IMR-90 (cell line): ENCODE measurements at regions not wholly inside any gene's neighbourhood (a gene's known extent, or its start where the extent isn't known, plus 50 kb on each side); places are given as distances from the start of the nearest gene placed in this dataset.

Experiments
- ATAC-seq: fragments of 200-7000 bp; cut with Tn5 transposase; 2 replicates; pipeline ENCODE4 v1.9.1; 2020; ENCODE audit warnings: low read depth, mild to moderate bottlenecking, moderate library complexity
- BruUV-seq: library from RNA; stranded (reverse); fragments of 400-500 nt; replicated peaks from 2 replicates; lab custom pipeline; 2021; lab: Mats Ljungman, UMichigan
- CTCF ChIA-PET: fragments of 300-600 bp; formaldehyde crosslinking; extraction: SDS; loops from one replicate; lab custom pipeline; 2021; ENCODE audit warnings: antibody characterized with exemption; lab: Yijun Ruan, JAX
- POLR2A ChIA-PET: fragments of 300-600 bp; sonication (Branson Sonifier 250); formaldehyde crosslinking; loops from one replicate; lab custom pipeline; 2022; ENCODE audit warnings: antibody characterized with exemption; ENCODE audit not compliant: unreplicated experiment; lab: Charles Lee
- DNase-seq: peaks from one replicate; pipeline ENCODE4 v3.0.0; 2013
- H2AFZ ChIP-seq: replicated peaks from 2 replicates; pipeline ENCODE3; 2013; ENCODE audit warnings: low read length, mild to moderate bottlenecking; ENCODE audit not compliant: poor library complexity
- H2AK5ac ChIP-seq: 2 replicates; pipeline ENCODE4 v1.6.1; 2013; ENCODE audit warnings: low read depth, low read length, inconsistent platforms
- H2AK9ac ChIP-seq: replicated peaks from 2 replicates; pipeline ENCODE3; 2013; ENCODE audit warnings: mild to moderate bottlenecking, low read depth, low read length, moderate library complexity; ENCODE audit not compliant: poor library complexity
- H2BK120ac ChIP-seq: 2 replicates; pipeline ENCODE4 v1.6.1; 2013; ENCODE audit warnings: low read depth, low read length, inconsistent platforms
- H2BK15ac ChIP-seq: 3 replicates; pipeline ENCODE4 v1.6.1; 2013; ENCODE audit warnings: low read depth, low read length, inconsistent platforms
- H2BK20ac ChIP-seq: 2 replicates; pipeline ENCODE4 v1.6.1; 2013; ENCODE audit warnings: low read depth, mild to moderate bottlenecking, inconsistent platforms, low read length, moderate library complexity
- H2BK5ac ChIP-seq: 2 replicates; pipeline ENCODE4 v1.6.1; 2013; ENCODE audit warnings: mild to moderate bottlenecking, low read depth, low read length, inconsistent platforms; ENCODE audit not compliant: poor library complexity, severe bottlenecking
- H3K14ac ChIP-seq: replicated peaks from 2 replicates; pipeline ENCODE4 v1.6.1; 2013; ENCODE audit warnings: low read depth, low read length, inconsistent platforms
- H3K18ac ChIP-seq: 2 replicates; pipeline ENCODE4 v1.6.1; 2013; ENCODE audit warnings: low read depth, low read length, control low read depth
- H3K23ac ChIP-seq: 2 replicates; pipeline ENCODE4 v1.6.1; 2013; ENCODE audit warnings: low read depth, low read length, inconsistent platforms
- H3K27ac ChIP-seq: 2 replicates; pipeline ENCODE4 v1.5.1; 2013; ENCODE audit warnings: mild to moderate bottlenecking, control low read depth, low read length; ENCODE audit not compliant: insufficient read depth
- H3K27me3 ChIP-seq: 2 replicates; pipeline ENCODE4 v1.6.1; 2013; ENCODE audit warnings: low read length; ENCODE audit not compliant: control insufficient read depth, insufficient read depth
- H3K36me3 ChIP-seq: 2 replicates; pipeline ENCODE4 v1.6.1; 2013; ENCODE audit warnings: low read length, mixed read lengths; ENCODE audit not compliant: control insufficient read depth, insufficient read depth
- H3K4ac ChIP-seq: 2 replicates; pipeline ENCODE4 v1.6.1; 2013; ENCODE audit warnings: low read depth, low read length, inconsistent platforms
- H3K4me1 ChIP-seq: 2 replicates; pipeline ENCODE4 v1.6.1; 2013; ENCODE audit warnings: low read length, mixed read lengths; ENCODE audit not compliant: control insufficient read depth, insufficient read depth
- H3K4me2 ChIP-seq: 2 replicates; pipeline ENCODE4 v1.6.1; 2013; ENCODE audit warnings: low read depth, mild to moderate bottlenecking, control low read depth, low read length, moderate library complexity
- H3K4me3 ChIP-seq: 2 replicates; pipeline ENCODE4 v1.5.1; 2013; ENCODE audit warnings: low read depth, mild to moderate bottlenecking, control low read depth, low read length, moderate library complexity; ENCODE audit not compliant: insufficient read depth
- H3K56ac ChIP-seq: 2 replicates; pipeline ENCODE4 v1.6.1; 2013; ENCODE audit warnings: low read length, inconsistent platforms; ENCODE audit not compliant: insufficient read depth; ENCODE audit errors: extremely low read depth
- H3K79me1 ChIP-seq, 2 experiments: 2 replicates each; pipeline ENCODE4 v1.6.1; 2013; ENCODE audit warnings: low read length in 2 of 2, inconsistent platforms in 1 of 2, low read depth in 1 of 2
- H3K9ac ChIP-seq: 2 replicates; pipeline ENCODE4 v1.6.1; 2013; ENCODE audit warnings: low read depth, low read length, control low read depth
- H3K9me1 ChIP-seq: 2 replicates; pipeline ENCODE4 v1.6.1; 2013; ENCODE audit warnings: low read length, inconsistent platforms; ENCODE audit not compliant: insufficient read depth
- H3K9me3 ChIP-seq: 2 replicates; pipeline ENCODE4 v1.6.1; 2013; ENCODE audit warnings: low read length; ENCODE audit not compliant: control insufficient read depth, insufficient read depth
- H4K20me1 ChIP-seq: 2 replicates; pipeline ENCODE4 v1.6.1; 2013; ENCODE audit warnings: low read length, inconsistent platforms; ENCODE audit not compliant: insufficient read depth
- H4K5ac ChIP-seq: 2 replicates; pipeline ENCODE4 v1.6.1; 2013; ENCODE audit warnings: mild to moderate bottlenecking, low read depth, low read length, control low read depth
- H4K8ac ChIP-seq, 2 experiments: 2 replicates each; pipeline ENCODE4 v1.6.1; 2013; ENCODE audit warnings: low read depth in 2 of 2, low read length in 2 of 2, control low read depth in 1 of 2, inconsistent platforms in 1 of 2
- H4K91ac ChIP-seq: 2 replicates; pipeline ENCODE4 v1.6.1; 2013; ENCODE audit warnings: low read depth, low read length, inconsistent platforms; ENCODE audit not compliant: insufficient read depth
- BHLHE40 ChIP-seq: fragments of 150-350 bp; IDR thresholded peaks from 2 replicates; pipeline ENCODE4 v1.6.1; 2016; ENCODE audit warnings: mild to moderate bottlenecking, low read depth, low read length
- CEBPB ChIP-seq: IDR thresholded peaks from 2 replicates; pipeline ENCODE4 v1.6.1; 2012; ENCODE audit warnings: low read depth, low read length, improper control_type of control experiment
- CHD1 ChIP-seq: IDR thresholded peaks from 2 replicates; pipeline ENCODE4 v1.6.1; 2012; ENCODE audit warnings: low read depth, low read length, improper control_type of control experiment
- CTCF ChIP-seq: conservative IDR thresholded peaks from 2 replicates; pipeline ENCODE4 v1.5.1; 2012; ENCODE audit warnings: mild to moderate bottlenecking, low read depth, low read length, improper control_type of control experiment
- ELK1 ChIP-seq: fragments of 150-350 bp; IDR thresholded peaks from 2 replicates; pipeline ENCODE4 v1.6.1; 2016; ENCODE audit warnings: low read depth, mild to moderate bottlenecking, low read length, moderate library complexity, borderline replicate concordance
- FOS ChIP-seq: fragments of 150-350 bp; IDR thresholded peaks from 2 replicates; pipeline ENCODE4 v1.6.1; 2016; ENCODE audit warnings: low read depth, low read length
- MAFK ChIP-seq: IDR thresholded peaks from 2 replicates; pipeline ENCODE4 v1.6.1; 2012; ENCODE audit warnings: low read depth, low read length, improper control_type of control experiment
- MAZ ChIP-seq: IDR thresholded peaks from 2 replicates; pipeline ENCODE4 v1.6.1; 2012; ENCODE audit warnings: low read depth, mild to moderate bottlenecking, low read length, improper control_type of control experiment, moderate library complexity, borderline replicate concordance
- MXI1 ChIP-seq: IDR thresholded peaks from 2 replicates; pipeline ENCODE4 v1.6.1; 2012; ENCODE audit warnings: low read depth, mild to moderate bottlenecking, low read length, moderate library complexity, borderline replicate concordance
- NFE2L2 ChIP-seq: fragments of 150-350 bp; IDR thresholded peaks from 2 replicates; pipeline ENCODE4 v1.6.1; 2016; ENCODE audit warnings: low read depth, mild to moderate bottlenecking, low read length
- POLR2A ChIP-seq: IDR thresholded peaks from 2 replicates; pipeline ENCODE4 v1.6.1; 2012; ENCODE audit warnings: mild to moderate bottlenecking, low read depth, low read length
- RAD21 ChIP-seq: IDR thresholded peaks from 2 replicates; pipeline ENCODE4 v1.6.1; 2012; ENCODE audit warnings: low read length, improper control_type of control experiment
- RCOR1 ChIP-seq: IDR thresholded peaks from 2 replicates; pipeline ENCODE4 v1.6.1; 2012; ENCODE audit warnings: mild to moderate bottlenecking, low read length, improper control_type of control experiment; ENCODE audit not compliant: insufficient replicate concordance
- RFX5 ChIP-seq: IDR thresholded peaks from 2 replicates; pipeline ENCODE4 v1.8.0; 2012; ENCODE audit warnings: low read depth, mild to moderate bottlenecking, low read length, moderate library complexity
- SMC3 ChIP-seq: fragments of 150-350 bp; IDR thresholded peaks from 2 replicates; pipeline ENCODE4 v1.6.1; 2016; ENCODE audit warnings: low read depth, mild to moderate bottlenecking, antibody characterized with exemption, low read length, moderate library complexity
- USF2 ChIP-seq: fragments of 150-350 bp; IDR thresholded peaks from 2 replicates; pipeline ENCODE4 v1.6.1; 2017; ENCODE audit warnings: mild to moderate bottlenecking, antibody characterized with exemption, low read length, low read depth
- WGBS, 2 experiments: methylation state at CpG; one replicate each; pipeline versions ENCODE4 v1.1.5 to v1.1.7; 2013; ENCODE audit warnings: missing lambda C conversion rate in 2 of 2; ENCODE audit not compliant: insufficient read length in 1 of 2; ENCODE audit errors: extremely low coverage in 2 of 2; 5-methylcytosine and 5-hydroxymethylcytosine counted together
- dilution Hi-C: fragments of 300-500 bp; cut with HindIII; formaldehyde crosslinking; loops from one replicate; pipeline ENCODE4 v1.14.3; 2018; ENCODE audit warnings: low sequenced_read_pairs; ENCODE audit not compliant: unreplicated experiment
- in situ Hi-C: fragments of 300-500 bp; cut with MboI; formaldehyde crosslinking; loops from 3 replicates; pipeline ENCODE4 v1.14.3; 2019; ENCODE audit warnings: low sequenced_read_pairs, inconsistent platforms, mixed read lengths
- intact Hi-C: fragments of 100-400 bp; cut with micrococcal nuclease; formaldehyde crosslinking; loops from 2 replicates; pipeline ENCODE4 v1.10.0; 2022

- peak overlapping the region; percentile 95; the same call in 1 of the 2 replicates for H3K27ac ChIP-seq
- H4K20me1 ChIP-seq, result no peaks in the 10 kb centered on the region
- DNase-seq (no peak), ATAC-seq (no peak)
- dilution Hi-C loops (no loop called here), intact Hi-C loops (loop anchor here (2.0 to 5.0 kb wide), 2 partner anchors 63 to 96 kb away; no protein-coding TSS in a partner anchor), in situ Hi-C loops (loop anchor here (10.0 kb wide), 2 partner anchors 219 to 591 kb away; partner anchors contain the start of gene IGFBP5)
- H4K8ac ChIP-seq, result peak overlapping the region; percentile 88 to 95
- H3K18ac ChIP-seq, result peak overlapping the region; percentile 100
- peaks cover 17% of the 10 kb centered on the region for H3K9me1 ChIP-seq
- H2BK120ac ChIP-seq, result peak overlapping the region; percentile 99
- peak overlapping the region; percentile 97 for H3K4ac ChIP-seq
- no peak overlapping the region for H3K23ac ChIP-seq
- peak overlapping the region; percentile 96 for H2BK5ac ChIP-seq
- no peak overlapping the region for H3K4me3 ChIP-seq
- H3K4me1 ChIP-seq, result peaks cover 29% of the 10 kb centered on the region
- TF ChIP-seq MAZ (no peak), RCOR1 (no peak), NFE2L2 (no peak), CHD1 (no peak), MXI1 (no peak), MAFK (no peak), FOS (no peak), USF2 (no peak), CEBPB (no peak), SMC3 (no peak), POLR2A (no peak), ELK1 (no peak), CTCF (no peak), RFX5 (no peak), RAD21 (no peak), BHLHE40 (no peak)
- peak overlapping the region; percentile 28; the same call in 1 of the 2 replicates for H3K9ac ChIP-seq
- no peak overlapping the region for H3K56ac ChIP-seq
- POLR2A ChIA-PET, result interaction anchor here (0.5 to 0.6 kb wide), 2 partner anchors 34 to 224 kb away, joined by 3 to 5 read pairs; no protein-coding TSS in a partner anchor
- H3K36me3 ChIP-seq, result peaks cover 1% of the 10 kb centered on the region; the same call in 1 of the 2 replicates
- peaks cover 25 to 30% of the 10 kb centered on the region in 2 experiments; a peak in 3 of 4 replicates for H3K79me1 ChIP-seq
- H2AK9ac ChIP-seq, result no peak overlapping the region
- H2BK20ac ChIP-seq, result peak overlapping the region; percentile 97
- no peak overlapping the region for H2AFZ ChIP-seq
- 0 out of 2 replicates have a peak overlapping the region, but pooled peaks have one; percentile 45 for H3K14ac ChIP-seq
- H3K27me3 ChIP-seq, result no peaks in the 10 kb centered on the region
- H2AK5ac ChIP-seq, result peak overlapping the region; percentile 98; the same call in 1 of the 2 replicates
- no peak overlapping the region for H3K4me2 ChIP-seq
- peak overlapping the region; percentile 99; the same call in 1 of the 2 replicates for H4K5ac ChIP-seq
- BruUV-seq, result no TSS peak
- H3K9me3 ChIP-seq, result no peaks in the 10 kb centered on the region
- no CpG with 5 or more reads among the region's 4 CpGs for WGBS, 2 experiments
- CTCF ChIA-PET, result interaction anchor here (1.2 kb wide), 1 partner anchor 8 kb away, joined by 7 read pairs; no protein-coding TSS in a partner anchor
- peak overlapping the region; percentile 97 for H4K91ac ChIP-seq
- peak overlapping the region; percentile 86; the same call in 2 of the 3 replicates for H2BK15ac ChIP-seq
Observed at GRCh38 chr2:217285926-217286325, 426.1 kb upstream of the TNP1 start.
